Endothelial cell of umbilical vein (primary cell): ENCODE measurements at regions not wholly inside any gene's neighbourhood (a gene's known extent, or its start where the extent isn't known, plus 50 kb on each side); places are given as distances from the start of the nearest gene placed in this dataset.

ENCODE experiments used
- BruUV-seq: library from RNA; stranded (reverse); fragments of 400-500 nt; replicated peaks from 2 replicates; lab custom pipeline; 2021; lab: Mats Ljungman, UMichigan
- CTCF ChIA-PET: fragments of 300-600, 350-600 bp; sonication (Branson Sonifier 250); formaldehyde crosslinking; loops from one replicate; lab custom pipeline; 2021; ENCODE audit warnings: antibody characterized with exemption, inconsistent platforms; lab: Charles Lee
- POLR2A ChIA-PET: fragments of 300-600, 350-600 bp; sonication (Branson Sonifier 250); formaldehyde crosslinking; loops from one replicate; lab custom pipeline; 2021; ENCODE audit warnings: antibody characterized with exemption, inconsistent platforms; lab: Charles Lee
- DNase-seq: peaks from one replicate; pipeline ENCODE4 v3.0.0-alpha.2; 2011; ENCODE audit warnings: low read depth, low spot score
- FAIRE-seq: peaks from 2 replicates; lab custom pipeline; 2011; peaks lifted over from hg19 to GRCh38; lab: Jason Lieb, UNC
- H2AFZ ChIP-seq: 2 replicates; pipeline ENCODE4 v1.6.0; 2012; ENCODE audit warnings: low read depth, low read length, control low read depth, inconsistent platforms
- H3K27ac ChIP-seq: 2 replicates; pipeline ENCODE4 v1.5.1; 2011; ENCODE audit warnings: low read depth, mild to moderate bottlenecking, control low read depth, low read length, moderate library complexity; ENCODE audit not compliant: insufficient read depth
- H3K27me3 ChIP-seq, 2 experiments: 2 replicates each; pipeline versions ENCODE4 v1.6.0 to v1.6.1; 2011; ENCODE audit warnings: low read length in 2 of 2, mixed read lengths in 1 of 2; ENCODE audit not compliant: control insufficient read depth in 2 of 2, insufficient read depth in 2 of 2
- H3K36me3 ChIP-seq, 2 experiments: 2 replicates in 1 of 2; 3 replicates in 1 of 2; pipeline ENCODE4 v1.5.1; 2011; ENCODE audit warnings: low read length in 2 of 2, mild to moderate bottlenecking in 1 of 2, moderate library complexity in 1 of 2; ENCODE audit not compliant: control insufficient read depth in 2 of 2, insufficient read depth in 2 of 2; ENCODE audit errors: extremely low read depth in 1 of 2
- H3K4me1 ChIP-seq: 3 replicates; pipeline ENCODE4 v1.5.1; 2011; ENCODE audit warnings: mild to moderate bottlenecking, low read length; ENCODE audit not compliant: control insufficient read depth, insufficient read depth; ENCODE audit errors: extremely low read depth
- H3K4me2 ChIP-seq: 2 replicates; pipeline ENCODE4 v1.6.1; 2011; ENCODE audit warnings: low read length, control low read depth, mixed read lengths; ENCODE audit not compliant: insufficient read depth
- H3K4me3 ChIP-seq, 3 experiments: fragments of 200-600 bp in 1 of 3; sonication (generic), shearing (Covaris generic) in 1 of 3; replicated peaks in 1 of 3; 2 replicates each; pipeline ENCODE4 v1.5.1; 2011 to 2016; ENCODE audit warnings: control low read depth in 3 of 3, low read length in 3 of 3, mild to moderate bottlenecking in 2 of 3, inconsistent platforms in 1 of 3, low read depth in 1 of 3, moderate library complexity in 1 of 3; ENCODE audit not compliant: insufficient read depth in 1 of 3
- H3K79me2 ChIP-seq: 2 replicates; pipeline ENCODE4 v1.6.0; 2012; ENCODE audit warnings: low read length, inconsistent platforms; ENCODE audit not compliant: control insufficient read depth, insufficient read depth
- H3K9ac ChIP-seq: replicated peaks from 2 replicates; pipeline ENCODE3; 2011; ENCODE audit warnings: low read length, control low read depth; ENCODE audit not compliant: insufficient read depth; ENCODE audit errors: extremely low read depth
- H3K9me1 ChIP-seq: replicated peaks from 3 replicates; pipeline ENCODE4 v1.6.0; 2011; ENCODE audit warnings: mild to moderate bottlenecking, low read length; ENCODE audit not compliant: control insufficient read depth, insufficient read depth; ENCODE audit errors: extremely low read depth
- H3K9me3 ChIP-seq: replicated peaks from 2 replicates; pipeline ENCODE4 v1.5.1; 2012; ENCODE audit warnings: low read length, inconsistent platforms; ENCODE audit not compliant: control insufficient read depth, insufficient read depth
- H4K20me1 ChIP-seq: replicated peaks from 2 replicates; pipeline ENCODE3; 2011; ENCODE audit warnings: mild to moderate bottlenecking, low read length; ENCODE audit not compliant: control insufficient read depth, insufficient read depth; ENCODE audit errors: extremely low read depth
- CTCF ChIP-seq, 2 donors: IDR thresholded peaks; 1 replicate in 1 of 2; 2 replicates in 1 of 2; pipeline ENCODE4 v1.5.1; 2011; ENCODE audit warnings: low read length in 2 of 2, mild to moderate bottlenecking in 2 of 2, moderate library complexity in 2 of 2, control low read depth in 1 of 2, inconsistent platforms in 1 of 2, low read depth in 1 of 2; ENCODE audit not compliant: insufficient read depth in 1 of 2; ENCODE audit errors: extremely low read depth in 1 of 2
- EZH2 ChIP-seq: IDR thresholded peaks from 2 replicates; pipeline ENCODE4 v1.6.1; 2012; ENCODE audit warnings: borderline replicate concordance, low read depth, mild to moderate bottlenecking, moderate library complexity, low read length, inconsistent platforms; ENCODE audit not compliant: severe bottlenecking
- FOS ChIP-seq: IDR thresholded peaks from 2 replicates; pipeline ENCODE4 v1.6.1; 2011; ENCODE audit warnings: mild to moderate bottlenecking, low read length, moderate library complexity, borderline replicate concordance; ENCODE audit not compliant: insufficient read depth
- GATA2 ChIP-seq: IDR thresholded peaks from 2 replicates; pipeline ENCODE4 v1.7.0; 2011; ENCODE audit warnings: low read depth, mild to moderate bottlenecking, moderate library complexity, mixed read lengths, low read length; ENCODE audit not compliant: insufficient read length, insufficient read depth
- JUN ChIP-seq: IDR thresholded peaks from 2 replicates; pipeline ENCODE4 v1.6.1; 2011; ENCODE audit warnings: borderline replicate concordance, low read depth; ENCODE audit not compliant: insufficient read length, insufficient read depth
- MAX ChIP-seq: IDR thresholded peaks from 2 replicates; pipeline ENCODE4 v1.6.1; 2011; ENCODE audit not compliant: insufficient read depth, insufficient read length
- MYC ChIP-seq: IDR thresholded peaks from one replicate; pipeline ENCODE4 v1.6.1; 2011; ENCODE audit warnings: mild to moderate bottlenecking, low read depth, low read length
- POLR2A ChIP-seq: IDR thresholded peaks from 2 replicates; pipeline ENCODE4 v1.6.1; 2012; ENCODE audit warnings: low read depth, mild to moderate bottlenecking, control low read depth, low read length
- POLR2AphosphoS5 ChIP-seq: IDR thresholded peaks from 2 replicates; pipeline ENCODE4 v1.6.1; 2012; ENCODE audit warnings: low read depth, mild to moderate bottlenecking, control low read depth, low read length, moderate library complexity; ENCODE audit not compliant: insufficient read depth
- dilution Hi-C: fragments of 300-500 bp; cut with MboI; formaldehyde crosslinking; loops from one replicate; pipeline ENCODE4 v1.15.0; 2019; ENCODE audit warnings: low sequenced_read_pairs; ENCODE audit not compliant: extremely low pct_ligation_motif_present
- intact Hi-C: fragments of 100-400 bp; cut with micrococcal nuclease; formaldehyde crosslinking; loops from one replicate; pipeline ENCODE4 v1.10.0; 2022

- Histone ChIP-seq H4K20me1 (no peaks in the 10 kb centered on the region), H3K4me2 (no peak overlapping the region), H3K27ac (no peak overlapping the region), H3K4me1 (no peaks in the 10 kb centered on the region), H3K9ac (no peak overlapping the region), H3K9me3 (no peaks in the 10 kb centered on the region), H3K79me2 (no peaks in the 10 kb centered on the region), H2AFZ (no peak overlapping the region), H3K9me1 (no peaks in the 10 kb centered on the region), H3K27me3 (no peaks in the 10 kb centered on the region), H3K36me3 (no peaks in the 10 kb centered on the region), H3K4me3 (no peak overlapping the region)
- TF ChIP-seq POLR2AphosphoS5 (no peak), EZH2 (no peak), CTCF (IDR thresholded peaks at IDR 0.05; ENCODE audit: extremely low read depth in 1 of 2, insufficient read depth in 1 of 2, low read depth in 1 of 2, low read length in 2 of 2) (no peak), JUN (no peak), MAX (no peak), FOS (no peak), MYC (no peak), POLR2A (no peak), GATA2 (no peak)
- intact Hi-C loops, result no loop called here
- FAIRE-seq, result no peak
- DNase-seq, result no peak
- BruUV-seq, result no TSS peak
- dilution Hi-C loops, result no loop called here
- CTCF ChIA-PET, result no interaction called here
- POLR2A ChIA-PET, result no interaction called here
These were observed 50.2 kb upstream of the NUF2 start for GRCh38 chr1:163271535-163271934.
